ENCODE measurements at regions not wholly inside any gene's neighbourhood (a gene's known extent, or its start where the extent isn't known, plus 50 kb on each side); places are given as distances from the start of the nearest gene placed in this dataset.
A peak's percentile ranks its signal among the peaks of the same experiment; 100 is the strongest.

- no peaks in the 10 kb centered on the region for H3K36me3 ChIP-seq (ENCODE audit: insufficient read depth, low read length)
- no TSS peak for BruUV-seq (replicated peaks)
- peaks cover 9% of the 10 kb centered on the region; the same call in 1 of the 2 replicates for H3K9me3 ChIP-seq (ENCODE audit: low read length)
- H3K4me3 ChIP-seq (ENCODE audit: low read depth, low read length, poor library complexity, severe bottlenecking) = no peak overlapping the region
- ChIA-PET POLR2A (interaction anchor here (0.6 kb wide), 1 partner anchor 161 kb away, joined by 3 read pairs; no protein-coding TSS in a partner anchor), CTCF (ENCODE audit: unreplicated experiment) (no interaction called here)
- no peak for DNase-seq (ENCODE audit: low spot score)
- H3K4me1 ChIP-seq (ENCODE audit: insufficient read depth, low read length, poor library complexity, severe bottlenecking) = no peaks in the 10 kb centered on the region
- H3K27ac ChIP-seq (ENCODE audit: low read depth, low read length, poor library complexity, severe bottlenecking) = no peak overlapping the region
- H4K20me1 ChIP-seq (ENCODE audit: insufficient read depth, low read length) = no peaks in the 10 kb centered on the region
- H2AFZ ChIP-seq (ENCODE audit: low read length) = no peak overlapping the region
- TF ChIP-seq EZH2phosphoT487 (IDR thresholded peaks at IDR 0.05; ENCODE audit: borderline replicate concordance, low read depth, low read length) (no peak), CTCF (conservative IDR thresholded peaks at IDR 0.05; ENCODE audit: low read length) (no peak)
- intact Hi-C loops (cut with micrococcal nuclease; ENCODE audit: unreplicated experiment) = no loop called here
- H3K9me2 ChIP-seq (ENCODE audit: insufficient read depth, low read length) = no peaks in the 10 kb centered on the region
- H3K4me2 ChIP-seq (ENCODE audit: low read length) = no peak overlapping the region
- H3K79me2 ChIP-seq (ENCODE audit: insufficient read depth, low read depth, low read length) = no peaks in the 10 kb centered on the region
Measured at GRCh38 chr11:103539166-103539565, 429.9 kb downstream of the DYNC2H1 start.

GRCh38 chr11:103541186-103541795 is 432.1 kb downstream of the DYNC2H1 start:
- Histone ChIP-seq H3K79me2 (ENCODE audit: insufficient read depth, low read depth, low read length) (no peaks in the 10 kb centered on the region), H3K4me3 (ENCODE audit: low read depth, low read length, poor library complexity, severe bottlenecking) (no peak overlapping the region), H2AFZ (ENCODE audit: low read length) (no peak overlapping the region), H3K4me1 (ENCODE audit: insufficient read depth, low read length, poor library complexity, severe bottlenecking) (no peaks in the 10 kb centered on the region), H3K4me2 (ENCODE audit: low read length) (no peak overlapping the region), H4K20me1 (ENCODE audit: insufficient read depth, low read length) (no peaks in the 10 kb centered on the region), H3K9me3 (ENCODE audit: low read length) (peaks cover 9% of the 10 kb centered on the region; the same call in 1 of the 2 replicates), H3K9me2 (ENCODE audit: insufficient read depth, low read length) (no peaks in the 10 kb centered on the region), H3K36me3 (ENCODE audit: insufficient read depth, low read length) (no peaks in the 10 kb centered on the region), H3K27ac (ENCODE audit: low read depth, low read length, poor library complexity, severe bottlenecking) (no peak overlapping the region)
- DNase-seq (ENCODE audit: low spot score) = peak; percentile 39
- POLR2A ChIA-PET = no interaction called here
- intact Hi-C loops (cut with micrococcal nuclease; ENCODE audit: unreplicated experiment) = no loop called here
- TF ChIP-seq EZH2phosphoT487 (IDR thresholded peaks at IDR 0.05; ENCODE audit: borderline replicate concordance, low read depth, low read length) = no peak
- TF ChIP-seq CTCF (conservative IDR thresholded peaks at IDR 0.05; ENCODE audit: low read length) = no peak
- CTCF ChIA-PET (ENCODE audit: unreplicated experiment) = no interaction called here
- BruUV-seq (replicated peaks) = no TSS peak

DNA sequence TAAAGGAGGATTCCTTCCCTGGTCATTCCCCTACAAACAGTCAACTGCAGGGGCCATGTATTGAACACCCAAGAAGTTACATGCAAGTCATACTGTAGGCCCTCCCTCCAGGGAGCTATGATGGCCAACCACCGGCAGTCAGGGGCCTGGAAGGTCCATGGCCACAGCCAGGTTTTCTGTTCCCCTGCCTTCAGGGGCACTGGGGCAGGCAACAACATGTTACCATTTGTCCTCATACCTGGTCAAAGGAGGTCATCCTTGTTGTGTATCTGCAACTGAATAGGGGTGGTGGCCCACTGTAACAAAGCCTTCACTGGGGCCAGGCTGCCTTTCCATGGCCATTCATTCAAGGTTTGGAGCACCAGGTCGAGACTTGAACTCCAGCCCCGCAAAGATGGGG is 433.6 kb downstream of the DYNC2H1 start:
- POLR2A ChIA-PET = interaction anchor here (0.6 kb wide), 1 partner anchor 711 kb away, joined by 3 read pairs; no protein-coding TSS in a partner anchor

More for the DNA sequence above, 433.6 kb downstream of the DYNC2H1 start:
- H4K20me1 ChIP-seq (ENCODE audit: insufficient read depth, low read length) = no peaks in the 10 kb centered on the region
- H3K36me3 ChIP-seq (ENCODE audit: insufficient read depth, low read length) = no peaks in the 10 kb centered on the region
- no peak overlapping the region for H3K4me2 ChIP-seq (ENCODE audit: low read length)
- TF ChIP-seq EZH2phosphoT487 (IDR thresholded peaks at IDR 0.05; ENCODE audit: borderline replicate concordance, low read depth, low read length) (no peak), CTCF (conservative IDR thresholded peaks at IDR 0.05; ENCODE audit: low read length) (no peak)
- CTCF ChIA-PET (ENCODE audit: unreplicated experiment) = no interaction called here
- no peak overlapping the region for H3K27ac ChIP-seq (ENCODE audit: low read depth, low read length, poor library complexity, severe bottlenecking)
- intact Hi-C loops (cut with micrococcal nuclease; ENCODE audit: unreplicated experiment) = no loop called here
- DNase-seq (ENCODE audit: low spot score) = no peak
- no peak overlapping the region for H3K4me3 ChIP-seq (ENCODE audit: low read depth, low read length, poor library complexity, severe bottlenecking)
- no peaks in the 10 kb centered on the region for H3K4me1 ChIP-seq (ENCODE audit: insufficient read depth, low read length, poor library complexity, severe bottlenecking)
- no TSS peak for BruUV-seq (replicated peaks)
- H3K79me2 ChIP-seq (ENCODE audit: insufficient read depth, low read depth, low read length) = no peaks in the 10 kb centered on the region
- peaks cover 9% of the 10 kb centered on the region; the same call in 1 of the 2 replicates for H3K9me3 ChIP-seq (ENCODE audit: low read length)
- no peaks in the 10 kb centered on the region for H3K9me2 ChIP-seq (ENCODE audit: insufficient read depth, low read length)
- H2AFZ ChIP-seq (ENCODE audit: low read length) = no peak overlapping the region

Data from OCI-LY7 (cell line).